HepG2 (cell line): ENCODE measurements at regions not wholly inside any gene's neighbourhood (a gene's known extent, or its start where the extent isn't known, plus 50 kb on each side); places are given as distances from the start of the nearest gene placed in this dataset.

Experiments used
- FOXK1 ChIP-seq: sonication (generic); formaldehyde crosslinking; IDR thresholded peaks from 2 replicates; pipeline ENCODE4 v1.4.0; 2020; ENCODE audit warnings: low read depth, missing genetic modification reagents, borderline replicate concordance
- GATA4 ChIP-seq: sonication (generic); IDR thresholded peaks from 2 replicates; pipeline ENCODE4 v1.6.1; 2016; ENCODE audit warnings: antibody characterized with exemption, low read depth, borderline replicate concordance
- HOXA3 ChIP-seq: sonication (generic); formaldehyde crosslinking; IDR thresholded peaks from 2 replicates; pipeline ENCODE4 v1.5.0; 2020; ENCODE audit warnings: missing genetic modification reagents
- HOXA9 ChIP-seq: sonication (generic); formaldehyde crosslinking; IDR thresholded peaks from 2 replicates; pipeline ENCODE4 v1.8.1; 2022; ENCODE audit warnings: missing genetic modification reagents, mild to moderate bottlenecking, moderate library complexity, borderline replicate concordance
- KDM6A ChIP-seq: IDR thresholded peaks from 2 replicates; pipeline ENCODE4 v1.6.1; 2016; ENCODE audit warnings: low read depth
- LCORL ChIP-seq, 2 experiments: fragments of 450-650 bp in 1 of 2; sonication (generic) in 1 of 2; formaldehyde crosslinking in 1 of 2; IDR thresholded peaks; 2 replicates each; pipeline versions ENCODE4 v1.5.0 to v1.6.1; 2017 to 2020; ENCODE audit warnings: antibody characterized with exemption in 1 of 2, missing genetic modification reagents in 1 of 2
- NCOA2 ChIP-seq: sonication (generic); formaldehyde crosslinking; IDR thresholded peaks from 2 replicates; pipeline ENCODE4 v1.8.0; 2022; ENCODE audit warnings: inconsistent platforms
- NFKB2 ChIP-seq: sonication (generic); formaldehyde crosslinking; IDR thresholded peaks from 2 replicates; pipeline ENCODE4 v1.4.0; 2020; ENCODE audit warnings: missing genetic modification reagents, borderline replicate concordance
- NR3C1 ChIP-seq: sonication (generic); formaldehyde crosslinking; IDR thresholded peaks from 2 replicates; pipeline ENCODE4 v1.4.0; 2020; ENCODE audit warnings: missing genetic modification reagents
- PCBP1 ChIP-seq: fragments of 200-400 bp; formaldehyde crosslinking; IDR thresholded peaks from 2 replicates; pipeline ENCODE4 v1.6.1; 2017; ENCODE audit warnings: mild to moderate bottlenecking, low read depth, low read length, borderline replicate concordance
- POLR2AphosphoS5 ChIP-seq: IDR thresholded peaks from 2 replicates; pipeline ENCODE4 v1.6.1; 2012; ENCODE audit warnings: low read depth, low read length
- RORA ChIP-seq: sonication (generic); formaldehyde crosslinking; IDR thresholded peaks from 2 replicates; pipeline ENCODE4 v1.5.0; 2020; ENCODE audit warnings: mild to moderate bottlenecking, missing genetic modification reagents, moderate library complexity
- SKI ChIP-seq: fragments of 450-650 bp; IDR thresholded peaks from one replicate; pipeline ENCODE4 v1.6.1; 2018; ENCODE audit warnings: mild to moderate bottlenecking; ENCODE audit not compliant: partially characterized antibody
- SNRNP70 ChIP-seq: fragments of 200-400 bp; formaldehyde crosslinking; IDR thresholded peaks from 2 replicates; pipeline ENCODE4 v1.6.1; 2017; ENCODE audit warnings: mild to moderate bottlenecking, low read depth, low read length, moderate library complexity
- TBP ChIP-seq: sonication (generic); formaldehyde crosslinking; IDR thresholded peaks from 2 replicates; pipeline ENCODE4 v1.5.0; 2020; ENCODE audit warnings: missing genetic modification reagents
- TGIF2 ChIP-seq: IDR thresholded peaks from 2 replicates; pipeline ENCODE4 v1.6.1; 2016; ENCODE audit warnings: control low read depth, missing compliant biosample characterization
- YY1 ChIP-seq: IDR thresholded peaks from 2 replicates; pipeline ENCODE4 v1.6.1; 2011; ENCODE audit warnings: low read length, low read depth, moderate library complexity, mild to moderate bottlenecking; ENCODE audit not compliant: insufficient read depth, insufficient replicate concordance
- ZBED4 ChIP-seq: sonication (generic); formaldehyde crosslinking; IDR thresholded peaks from 2 replicates; pipeline ENCODE4 v1.4.0; 2020; ENCODE audit warnings: missing genetic modification reagents, borderline replicate concordance
- ZFX ChIP-seq: sonication (generic); formaldehyde crosslinking; IDR thresholded peaks from 2 replicates; pipeline ENCODE4 v1.4.0; 2020; ENCODE audit warnings: mild to moderate bottlenecking, low read depth, missing genetic modification reagents, moderate library complexity
- ZFY ChIP-seq: sonication (generic); formaldehyde crosslinking; IDR thresholded peaks from 2 replicates; pipeline ENCODE4 v1.4.0; 2020; ENCODE audit warnings: missing genetic modification reagents
- ZNF292 ChIP-seq: sonication (generic); formaldehyde crosslinking; IDR thresholded peaks from 2 replicates; pipeline ENCODE4 v1.8.1; 2022; ENCODE audit warnings: mild to moderate bottlenecking, low read depth, missing genetic modification reagents, borderline replicate concordance
- ZNF605 ChIP-seq: sonication (generic); formaldehyde crosslinking; IDR thresholded peaks from 2 replicates; pipeline ENCODE4 v1.8.0; 2022; ENCODE audit warnings: mild to moderate bottlenecking, missing genetic modification reagents
- ZNF768 ChIP-seq: sonication (generic); formaldehyde crosslinking; IDR thresholded peaks from 2 replicates; pipeline ENCODE4 v1.4.0; 2020; ENCODE audit warnings: missing genetic modification reagents
- ZNF773 ChIP-seq: sonication (generic); formaldehyde crosslinking; IDR thresholded peaks from 2 replicates; pipeline ENCODE4 v1.4.0; 2020; ENCODE audit warnings: missing genetic modification reagents, borderline replicate concordance
- ZNF841 ChIP-seq: sonication (generic); formaldehyde crosslinking; IDR thresholded peaks from 2 replicates; pipeline ENCODE4 v1.8.1; 2023; ENCODE audit warnings: missing genetic modification reagents, borderline replicate concordance
- TF ChIP-seq, protein P1 (sequence below): sonication (generic); formaldehyde crosslinking; IDR thresholded peaks from 2 replicates; pipeline ENCODE4 v1.5.0; 2020; ENCODE audit warnings: missing genetic modification reagents, mild to moderate bottlenecking, borderline replicate concordance
- TF ChIP-seq, protein P2 (sequence below): IDR thresholded peaks from 2 replicates; pipeline ENCODE4 v1.6.1; 2016

GRCh38 chr10:78437998-78438906 lies 404.6 kb downstream of the RPS24 start (continued):
- 0 out of 2 replicates have a peak, but pooled peaks have one; percentile 34 for TF ChIP-seq ZBED4 (CRISPR knock-in tag)
- no peak for TF ChIP-seq RORA (CRISPR knock-in tag)
- TF ChIP-seq TBP (CRISPR knock-in tag) = no peak
- peak; percentile 62 for TF ChIP-seq ZNF768
- TF ChIP-seq, protein P1, sequence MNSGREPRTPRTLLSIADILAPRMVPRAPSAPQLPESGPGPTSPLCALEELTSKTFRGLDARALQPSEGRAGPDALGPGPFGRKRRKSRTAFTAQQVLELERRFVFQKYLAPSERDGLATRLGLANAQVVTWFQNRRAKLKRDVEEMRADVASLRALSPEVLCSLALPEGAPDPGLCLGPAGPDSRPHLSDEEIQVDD = no peak
- no peak for TF ChIP-seq TGIF2 (CRISPR knock-in tag)
- TF ChIP-seq FOXK1 (CRISPR knock-in tag) = no peak
- no peak for TF ChIP-seq ZNF773 (CRISPR knock-in tag)
- no peak for TF ChIP-seq ZNF841 (CRISPR knock-in tag)
- no peak for TF ChIP-seq HOXA9 (CRISPR knock-in tag)
- TF ChIP-seq PCBP1 = no peak
- TF ChIP-seq NCOA2 (CRISPR knock-in tag) = peak; percentile 14
- TF ChIP-seq SNRNP70 = no peak
- TF ChIP-seq LCORL (IDR thresholded peaks at IDR 0.05) = no peak
- peak; percentile 83 for TF ChIP-seq LCORL (CRISPR knock-in tag; IDR thresholded peaks at IDR 0.05)
- TF ChIP-seq ZNF605 (CRISPR knock-in tag) = no peak
- TF ChIP-seq NFKB2 (CRISPR knock-in tag) = no peak
- no peak for TF ChIP-seq POLR2AphosphoS5
- TF ChIP-seq GATA4 = no peak; the same call in 1 of the 2 replicates
- TF ChIP-seq YY1 = no peak
- no peak for TF ChIP-seq NR3C1 (CRISPR knock-in tag)
- TF ChIP-seq, protein P2, sequence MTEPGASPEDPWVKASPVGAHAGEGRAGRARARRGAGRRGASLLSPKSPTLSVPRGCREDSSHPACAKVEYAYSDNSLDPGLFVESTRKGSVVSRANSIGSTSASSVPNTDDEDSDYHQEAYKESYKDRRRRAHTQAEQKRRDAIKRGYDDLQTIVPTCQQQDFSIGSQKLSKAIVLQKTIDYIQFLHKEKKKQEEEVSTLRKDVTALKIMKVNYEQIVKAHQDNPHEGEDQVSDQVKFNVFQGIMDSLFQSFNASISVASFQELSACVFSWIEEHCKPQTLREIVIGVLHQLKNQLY (CRISPR knock-in tag) = no peak
- peak; percentile 44; the same call in 1 of the 2 replicates for TF ChIP-seq KDM6A (CRISPR knock-in tag)
- TF ChIP-seq ZNF292 = peak; percentile 90
- TF ChIP-seq HOXA3 (CRISPR knock-in tag) = peak; percentile 57; the same call in 1 of the 2 replicates
- TF ChIP-seq ZFX (CRISPR knock-in tag) = peak; percentile 58
- TF ChIP-seq ZFY (CRISPR knock-in tag) = 0 out of 2 replicates have a peak, but pooled peaks have one; percentile 21
- TF ChIP-seq SKI = no peak
